OCI-LY3 (cell line): ENCODE measurements at regions not wholly inside any gene's neighbourhood (a gene's known extent, or its start where the extent isn't known, plus 50 kb on each side); places are given as distances from the start of the nearest gene placed in this dataset.

Source experiments
- H2AFZ ChIP-seq: fragments of 200-600, 300-600 bp; shearing (Covaris generic); 2 replicates; pipeline ENCODE4 v1.6.0; 2014; ENCODE audit warnings: antibody characterized with exemption, low read depth, low read length
- H3K27ac ChIP-seq: fragments of 200-600, 300-600 bp; sonication (generic); 2 replicates; pipeline ENCODE4 v1.5.1; 2014; ENCODE audit warnings: mild to moderate bottlenecking, low read length, moderate library complexity, mixed read lengths
- H3K27me3 ChIP-seq: fragments of 200-600, 300-600 bp; sonication (generic); 2 replicates; pipeline ENCODE4 v1.6.1; 2014; ENCODE audit warnings: low read depth, low read length, mixed read lengths
- H3K36me3 ChIP-seq: fragments of 200-600, 300-600 bp; sonication (generic); replicated peaks from 2 replicates; pipeline ENCODE3; 2014; ENCODE audit warnings: low read depth, low read length, mixed read lengths
- H3K4me1 ChIP-seq: fragments of 300-600, 200-600 bp; sonication (generic); 2 replicates; pipeline ENCODE4 v1.6.1; 2014; ENCODE audit warnings: low read length, mixed read lengths
- H3K4me2 ChIP-seq: fragments of 200-600, 300-600 bp; sonication (generic); 2 replicates; pipeline ENCODE4 v1.6.1; 2014; ENCODE audit warnings: low read length, mixed read lengths
- H3K4me3 ChIP-seq: fragments of 300-600, 200-600 bp; sonication (generic); 2 replicates; pipeline ENCODE4 v1.5.1; 2014; ENCODE audit warnings: antibody characterized with exemption, mild to moderate bottlenecking, low read length, moderate library complexity
- H3K79me2 ChIP-seq: fragments of 300-600, 200-600 bp; shearing (Covaris generic); 2 replicates; pipeline ENCODE4 v1.6.1; 2014; ENCODE audit warnings: mild to moderate bottlenecking, low read length, mixed read lengths
- H3K9ac ChIP-seq: fragments of 300-600, 200-600 bp; shearing (Covaris generic); 2 replicates; pipeline ENCODE4 v1.6.0; 2014; ENCODE audit warnings: mild to moderate bottlenecking, low read length, moderate library complexity
- H3K9me3 ChIP-seq: fragments of 200-600, 300-600 bp; shearing (Covaris generic); 2 replicates; pipeline ENCODE4 v1.6.1; 2014; ENCODE audit warnings: low read length, mixed read lengths; ENCODE audit not compliant: insufficient read depth
- H4K20me1 ChIP-seq: fragments of 200-600, 300-600 bp; sonication (generic); 2 replicates; pipeline ENCODE4 v1.6.1; 2016; ENCODE audit warnings: low read length, mixed read lengths; ENCODE audit not compliant: insufficient read depth
- EZH2phosphoT487 ChIP-seq: fragments of 200-600 bp; shearing (Covaris generic); IDR thresholded peaks from 2 replicates; pipeline ENCODE4 v1.6.1; 2018; ENCODE audit warnings: antibody characterized with exemption, mixed run types, low read depth
- TF ChIP-seq, protein P1 (sequence below): fragments of 200-600, 300-600 bp; sonication (generic); IDR thresholded peaks from 2 replicates; pipeline ENCODE4 v1.5.1; 2014; ENCODE audit warnings: antibody characterized with exemption, low read length, low read depth

DNA sequence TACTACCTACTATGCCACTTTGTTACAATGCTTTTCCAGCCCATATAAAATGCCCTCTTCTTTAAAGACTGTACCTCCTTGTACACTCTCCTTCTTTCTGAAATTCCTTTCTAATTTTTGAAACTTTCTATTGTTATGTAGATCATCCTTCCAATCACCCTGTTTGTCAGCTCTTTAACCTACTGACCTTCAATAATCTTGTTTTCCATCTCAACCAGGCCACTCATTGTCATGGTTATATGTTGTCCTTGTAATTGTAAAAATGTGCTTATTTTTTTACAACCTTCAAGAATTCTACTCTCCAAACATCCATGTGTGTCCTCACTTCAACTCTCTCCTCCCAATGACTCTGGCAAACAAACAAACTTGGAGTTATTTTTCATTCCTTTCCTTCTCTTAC is 1172.6 kb upstream of the CELF2 start:
- H3K4me3 ChIP-seq: no peak overlapping the region
- no peaks in the 10 kb centered on the region for H3K27me3 ChIP-seq
- H4K20me1 ChIP-seq: no peaks in the 10 kb centered on the region
- H3K27ac ChIP-seq: no peak overlapping the region
- no peaks in the 10 kb centered on the region for H3K79me2 ChIP-seq
- no peaks in the 10 kb centered on the region for H3K9me3 ChIP-seq
- no peaks in the 10 kb centered on the region for H3K4me1 ChIP-seq
- H3K9ac ChIP-seq: no peak overlapping the region
- H2AFZ ChIP-seq: no peak overlapping the region
- TF ChIP-seq, protein P1, sequence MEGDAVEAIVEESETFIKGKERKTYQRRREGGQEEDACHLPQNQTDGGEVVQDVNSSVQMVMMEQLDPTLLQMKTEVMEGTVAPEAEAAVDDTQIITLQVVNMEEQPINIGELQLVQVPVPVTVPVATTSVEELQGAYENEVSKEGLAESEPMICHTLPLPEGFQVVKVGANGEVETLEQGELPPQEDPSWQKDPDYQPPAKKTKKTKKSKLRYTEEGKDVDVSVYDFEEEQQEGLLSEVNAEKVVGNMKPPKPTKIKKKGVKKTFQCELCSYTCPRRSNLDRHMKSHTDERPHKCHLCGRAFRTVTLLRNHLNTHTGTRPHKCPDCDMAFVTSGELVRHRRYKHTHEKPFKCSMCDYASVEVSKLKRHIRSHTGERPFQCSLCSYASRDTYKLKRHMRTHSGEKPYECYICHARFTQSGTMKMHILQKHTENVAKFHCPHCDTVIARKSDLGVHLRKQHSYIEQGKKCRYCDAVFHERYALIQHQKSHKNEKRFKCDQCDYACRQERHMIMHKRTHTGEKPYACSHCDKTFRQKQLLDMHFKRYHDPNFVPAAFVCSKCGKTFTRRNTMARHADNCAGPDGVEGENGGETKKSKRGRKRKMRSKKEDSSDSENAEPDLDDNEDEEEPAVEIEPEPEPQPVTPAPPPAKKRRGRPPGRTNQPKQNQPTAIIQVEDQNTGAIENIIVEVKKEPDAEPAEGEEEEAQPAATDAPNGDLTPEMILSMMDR: no peak
- no peak for TF ChIP-seq EZH2phosphoT487
- H3K4me2 ChIP-seq: no peak overlapping the region
- H3K36me3 ChIP-seq: no peaks in the 10 kb centered on the region

DNA sequence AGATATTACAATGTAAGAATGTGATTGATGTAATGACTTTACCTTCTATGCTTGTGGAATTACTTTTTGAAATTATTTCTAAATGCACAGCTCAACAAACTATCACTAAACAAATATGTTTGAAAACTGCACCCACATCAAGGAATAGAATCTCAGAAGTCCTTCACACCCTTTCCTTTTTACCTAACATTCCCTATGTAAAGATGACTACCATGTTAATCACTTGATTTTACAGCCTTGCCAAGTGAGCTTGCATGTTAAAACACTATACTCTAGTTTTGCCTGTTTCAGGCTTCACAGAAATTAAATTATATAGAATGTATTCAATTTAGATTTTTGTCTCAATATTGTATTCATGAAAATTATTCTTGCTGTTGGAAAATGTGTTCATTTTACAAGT is 1169.4 kb upstream of the CELF2 start:
- H3K9me3 ChIP-seq: no peaks in the 10 kb centered on the region
- H3K27ac ChIP-seq: no peak overlapping the region
- no peaks in the 10 kb centered on the region for H3K27me3 ChIP-seq
- no peaks in the 10 kb centered on the region for H4K20me1 ChIP-seq
- H3K79me2 ChIP-seq: no peaks in the 10 kb centered on the region
- no peaks in the 10 kb centered on the region for H3K4me1 ChIP-seq
- H3K9ac ChIP-seq: no peak overlapping the region
- no peak overlapping the region for H3K4me3 ChIP-seq
- no peak overlapping the region for H3K4me2 ChIP-seq
- no peak for TF ChIP-seq EZH2phosphoT487
- TF ChIP-seq, protein P1: no peak
- no peaks in the 10 kb centered on the region for H3K36me3 ChIP-seq
- H2AFZ ChIP-seq: no peak overlapping the region

DNA sequence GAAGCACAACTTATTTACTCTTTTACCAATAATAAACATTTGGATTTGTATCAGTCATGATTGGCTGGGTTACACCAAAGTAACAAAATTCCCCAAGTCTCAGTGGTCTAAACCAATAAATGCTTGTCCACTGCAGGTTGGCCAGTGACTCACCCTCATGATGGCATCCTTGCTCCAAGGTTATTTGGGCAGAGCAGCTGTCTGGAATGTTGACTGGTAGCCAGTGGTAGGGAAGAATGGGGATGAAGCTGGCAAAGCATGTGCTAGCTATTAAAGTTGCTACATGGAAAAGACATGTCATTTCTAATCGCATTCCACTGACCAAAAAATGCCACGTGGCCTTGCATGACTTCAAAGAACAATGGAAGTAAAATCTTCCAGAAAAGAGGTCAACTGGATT is 1168.7 kb upstream of the CELF2 start:
- H3K4me3 ChIP-seq: no peak overlapping the region
- H3K36me3 ChIP-seq: no peaks in the 10 kb centered on the region
- H2AFZ ChIP-seq: no peak overlapping the region
- H3K4me1 ChIP-seq: no peaks in the 10 kb centered on the region
- no peak overlapping the region for H3K27ac ChIP-seq
- H3K9ac ChIP-seq: no peak overlapping the region
- TF ChIP-seq, protein P1: no peak
- no peak for TF ChIP-seq EZH2phosphoT487
- H3K79me2 ChIP-seq: no peaks in the 10 kb centered on the region
- no peaks in the 10 kb centered on the region for H4K20me1 ChIP-seq
- H3K9me3 ChIP-seq: no peaks in the 10 kb centered on the region
- H3K4me2 ChIP-seq: no peak overlapping the region
- no peaks in the 10 kb centered on the region for H3K27me3 ChIP-seq

DNA sequence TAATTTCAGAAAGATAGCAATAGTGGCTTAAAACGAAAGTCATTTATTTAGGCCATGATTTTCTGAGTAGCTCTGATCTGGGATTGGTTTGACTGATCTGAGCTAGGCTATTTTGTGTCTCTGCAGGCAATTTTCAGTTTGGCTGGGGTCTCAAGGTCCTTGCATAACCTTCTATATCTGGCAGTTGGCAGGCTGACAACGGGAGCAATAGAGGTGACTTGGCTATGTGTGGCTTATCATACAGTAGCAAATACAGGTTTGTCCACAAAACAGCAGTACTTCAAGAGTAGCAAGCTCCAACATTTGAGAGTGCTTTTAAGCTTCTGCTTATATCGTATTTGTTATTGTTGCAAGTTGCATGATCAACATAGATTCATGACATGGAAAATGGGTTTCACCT is 1167.3 kb upstream of the CELF2 start:
- Histone ChIP-seq H3K9me3 (no peaks in the 10 kb centered on the region), H3K9ac (no peak overlapping the region), H3K36me3 (no peaks in the 10 kb centered on the region), H3K79me2 (no peaks in the 10 kb centered on the region), H3K4me1 (no peaks in the 10 kb centered on the region), H3K4me2 (no peak overlapping the region), H3K4me3 (no peak overlapping the region), H3K27me3 (no peaks in the 10 kb centered on the region), H3K27ac (no peak overlapping the region), H2AFZ (no peak overlapping the region), H4K20me1 (no peaks in the 10 kb centered on the region)
- TF ChIP-seq EZH2phosphoT487: no peak
- TF ChIP-seq, protein P1: no peak
